Fibroblast of villous mesenchyme (primary cell): ENCODE measurements at regions not wholly inside any gene's neighbourhood (a gene's known extent, or its start where the extent isn't known, plus 50 kb on each side); places are given as distances from the start of the nearest gene placed in this dataset.

Experiments used
- DNase-seq: peaks from one replicate; pipeline ENCODE4 v3.0.0-alpha.2; 2010; ENCODE audit warnings: low read depth
- H3K4me3 ChIP-seq: 2 replicates; pipeline ENCODE4 v1.5.1; 2011; ENCODE audit warnings: low read depth, mild to moderate bottlenecking, low read length
- CTCF ChIP-seq: IDR thresholded peaks from 2 replicates; pipeline ENCODE4 v1.5.1; 2012; ENCODE audit warnings: low read depth, mild to moderate bottlenecking, low read length; ENCODE audit not compliant: insufficient read depth

GRCh38 chr10:119996944-119997343, 104.4 kb downstream of the SEC23IP start:
- no peak overlapping the region for H3K4me3 ChIP-seq
- no peak for DNase-seq
- no peak for TF ChIP-seq CTCF

- H3K4me3 ChIP-seq = no peak overlapping the region
- DNase-seq = no peak
- TF ChIP-seq CTCF = no peak
Measured at GRCh38 chr10:119997429-119997828, 104.9 kb downstream of the SEC23IP start.

- TF ChIP-seq CTCF = no peak
- no peak for DNase-seq
- H3K4me3 ChIP-seq = no peak overlapping the region
Measured at GRCh38 chr10:120002785-120003184, 110.3 kb downstream of the SEC23IP start.

- DNase-seq = no peak
- TF ChIP-seq CTCF = no peak
- no peak overlapping the region for H3K4me3 ChIP-seq
Measured at GRCh38 chr10:120005207-120006201, 113.0 kb downstream of the SEC23IP start.

GRCh38 chr10:120007261-120007660, 114.7 kb downstream of the SEC23IP start:
- TF ChIP-seq CTCF = no peak
- no peak for DNase-seq
- no peak overlapping the region for H3K4me3 ChIP-seq

- no peak overlapping the region for H3K4me3 ChIP-seq
- no peak for TF ChIP-seq CTCF
- DNase-seq = no peak
Measured at GRCh38 chr10:120011359-120012130, 119.0 kb downstream of the SEC23IP start.
